Stomach (tissue), 4 donors: ENCODE measurements at regions not wholly inside any gene's neighbourhood (a gene's known extent, or its start where the extent isn't known, plus 50 kb on each side); places are given as distances from the start of the nearest gene placed in this dataset.

ENCODE experiments used
- POLR2A ChIP-seq, 4 donors: fragments of 450-650 bp; IDR thresholded peaks; one replicate each; pipeline ENCODE4 v1.6.1; 2016; ENCODE audit warnings: antibody characterized with exemption in 4 of 4, control low read depth in 2 of 4, mild to moderate bottlenecking in 1 of 4, moderate library complexity in 1 of 4
- POLR2AphosphoS5 ChIP-seq, 3 donors: sonication (generic); formaldehyde crosslinking; IDR thresholded peaks; one replicate each; pipeline ENCODE4 v1.6.1; 2016; ENCODE audit warnings: antibody characterized with exemption in 3 of 3
- TF ChIP-seq, protein P1 (sequence below), 7 experiments: fragments of 450-650 bp in 4 of 7; fragments of 200-600 bp in 3 of 7; sonication (generic) in 3 of 7; IDR thresholded peaks; one replicate each; pipeline ENCODE4 v1.5.1; 2016 to 2019; ENCODE audit warnings: antibody characterized with exemption in 7 of 7, control low read depth in 2 of 7, mild to moderate bottlenecking in 1 of 7

DNA sequence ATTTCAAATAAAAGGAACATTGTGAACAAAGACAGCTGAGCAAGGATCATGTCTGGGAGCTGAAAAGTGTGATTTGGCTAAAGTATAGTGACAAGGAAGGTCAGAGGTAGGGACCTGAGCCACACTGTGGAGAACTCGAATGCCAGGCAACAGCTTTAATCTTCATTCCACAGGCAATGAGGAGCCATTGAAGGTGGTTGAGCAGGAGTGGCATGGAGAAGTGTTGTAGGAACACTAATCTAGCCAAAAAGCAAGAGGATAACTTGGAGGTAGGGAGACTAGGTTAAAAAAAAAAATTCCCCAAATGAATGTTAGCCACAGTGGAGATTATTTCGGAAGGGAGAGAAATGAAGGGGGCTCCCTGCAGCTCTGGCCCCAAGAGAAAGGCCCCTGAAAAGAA, 286.9 kb downstream of the BCOR start:
- TF ChIP-seq, protein P1, sequence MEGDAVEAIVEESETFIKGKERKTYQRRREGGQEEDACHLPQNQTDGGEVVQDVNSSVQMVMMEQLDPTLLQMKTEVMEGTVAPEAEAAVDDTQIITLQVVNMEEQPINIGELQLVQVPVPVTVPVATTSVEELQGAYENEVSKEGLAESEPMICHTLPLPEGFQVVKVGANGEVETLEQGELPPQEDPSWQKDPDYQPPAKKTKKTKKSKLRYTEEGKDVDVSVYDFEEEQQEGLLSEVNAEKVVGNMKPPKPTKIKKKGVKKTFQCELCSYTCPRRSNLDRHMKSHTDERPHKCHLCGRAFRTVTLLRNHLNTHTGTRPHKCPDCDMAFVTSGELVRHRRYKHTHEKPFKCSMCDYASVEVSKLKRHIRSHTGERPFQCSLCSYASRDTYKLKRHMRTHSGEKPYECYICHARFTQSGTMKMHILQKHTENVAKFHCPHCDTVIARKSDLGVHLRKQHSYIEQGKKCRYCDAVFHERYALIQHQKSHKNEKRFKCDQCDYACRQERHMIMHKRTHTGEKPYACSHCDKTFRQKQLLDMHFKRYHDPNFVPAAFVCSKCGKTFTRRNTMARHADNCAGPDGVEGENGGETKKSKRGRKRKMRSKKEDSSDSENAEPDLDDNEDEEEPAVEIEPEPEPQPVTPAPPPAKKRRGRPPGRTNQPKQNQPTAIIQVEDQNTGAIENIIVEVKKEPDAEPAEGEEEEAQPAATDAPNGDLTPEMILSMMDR (IDR thresholded peaks at IDR 0.05), result no peak
- no peak for TF ChIP-seq POLR2AphosphoS5 (IDR thresholded peaks at IDR 0.05)
- TF ChIP-seq POLR2A (IDR thresholded peaks at IDR 0.05), result no peak
